ENCODE measurements at regions not wholly inside any gene's neighbourhood (a gene's known extent, or its start where the extent isn't known, plus 50 kb on each side); places are given as distances from the start of the nearest gene placed in this dataset.

DNA sequence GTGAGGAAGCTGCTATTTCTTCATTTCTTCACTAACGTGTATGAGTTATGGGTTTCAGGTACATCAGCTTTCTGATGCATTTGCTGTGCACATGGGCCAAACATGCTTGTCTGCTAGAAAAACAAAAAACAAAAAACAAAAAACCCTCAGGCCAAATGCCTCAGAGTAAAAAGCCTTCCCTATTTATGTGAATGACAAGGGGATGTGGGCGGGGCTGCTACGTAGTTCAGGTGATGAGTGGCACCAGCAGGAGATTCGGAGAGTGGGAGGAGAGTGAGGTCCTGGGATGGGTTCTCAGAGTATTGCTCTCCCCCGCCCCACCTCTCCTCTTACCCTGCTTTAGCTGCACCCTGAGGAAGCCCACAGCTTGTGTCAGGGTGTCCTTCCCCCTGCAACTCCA, 596.8 kb upstream of the JAG1 start:
- ATAC-seq = no peak
- intact Hi-C loops (cut with DNase I) = loop anchor here (5.0 to 10.0 kb wide), 13 partner anchors 63 to 806 kb away; partner anchors contain the start of gene JAG1 (in 6 of the 10)
- H3K9me3 ChIP-seq = no peaks in the 10 kb centered on the region
- peaks cover 0 to 32% (median 20%) of the 10 kb centered on the region in 12 donors for H3K4me1 ChIP-seq
- no peaks in the 10 kb centered on the region for H3K36me3 ChIP-seq
- H3K4me3 ChIP-seq = no peak overlapping the region
- 82 to 88% (median 87%) methylated on average over 5 of the region's 5 CpGs for WGBS, 4 donors
- no peak for DNase-seq
- no peaks in the 10 kb centered on the region for H3K27me3 ChIP-seq
- TF ChIP-seq POLR2A (IDR thresholded peaks at IDR 0.05) = no peak
- TF ChIP-seq, protein P1, sequence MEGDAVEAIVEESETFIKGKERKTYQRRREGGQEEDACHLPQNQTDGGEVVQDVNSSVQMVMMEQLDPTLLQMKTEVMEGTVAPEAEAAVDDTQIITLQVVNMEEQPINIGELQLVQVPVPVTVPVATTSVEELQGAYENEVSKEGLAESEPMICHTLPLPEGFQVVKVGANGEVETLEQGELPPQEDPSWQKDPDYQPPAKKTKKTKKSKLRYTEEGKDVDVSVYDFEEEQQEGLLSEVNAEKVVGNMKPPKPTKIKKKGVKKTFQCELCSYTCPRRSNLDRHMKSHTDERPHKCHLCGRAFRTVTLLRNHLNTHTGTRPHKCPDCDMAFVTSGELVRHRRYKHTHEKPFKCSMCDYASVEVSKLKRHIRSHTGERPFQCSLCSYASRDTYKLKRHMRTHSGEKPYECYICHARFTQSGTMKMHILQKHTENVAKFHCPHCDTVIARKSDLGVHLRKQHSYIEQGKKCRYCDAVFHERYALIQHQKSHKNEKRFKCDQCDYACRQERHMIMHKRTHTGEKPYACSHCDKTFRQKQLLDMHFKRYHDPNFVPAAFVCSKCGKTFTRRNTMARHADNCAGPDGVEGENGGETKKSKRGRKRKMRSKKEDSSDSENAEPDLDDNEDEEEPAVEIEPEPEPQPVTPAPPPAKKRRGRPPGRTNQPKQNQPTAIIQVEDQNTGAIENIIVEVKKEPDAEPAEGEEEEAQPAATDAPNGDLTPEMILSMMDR (IDR thresholded peaks at IDR 0.05) = no peak
- H3K27ac ChIP-seq = no peak overlapping the region

- Histone ChIP-seq H3K4me3 (no peak overlapping the region), H3K9me3 (no peaks in the 10 kb centered on the region), H3K4me1 (peaks cover 0 to 32% (median 20%) of the 10 kb centered on the region in 12 donors), H3K27me3 (no peaks in the 10 kb centered on the region), H3K27ac (no peak overlapping the region), H3K36me3 (no peaks in the 10 kb centered on the region)
- 70 to 86% (median 81%) methylated on average over 6 of the region's 6 CpGs for WGBS, 4 donors
- intact Hi-C loops (cut with DNase I) = loop anchor here (5.0 to 10.0 kb wide), 13 partner anchors 64 to 807 kb away; partner anchors contain the start of gene JAG1 (in 6 of the 10)
- TF ChIP-seq, protein P1 (IDR thresholded peaks at IDR 0.05) = no peak
- no peak for TF ChIP-seq POLR2A (IDR thresholded peaks at IDR 0.05)
- DNase-seq (peak in 1 of 5 donors; percentile 21), ATAC-seq (no peak)
Measured at GRCh38 chr20:11271319-11271718, 597.5 kb upstream of the JAG1 start.

DNA sequence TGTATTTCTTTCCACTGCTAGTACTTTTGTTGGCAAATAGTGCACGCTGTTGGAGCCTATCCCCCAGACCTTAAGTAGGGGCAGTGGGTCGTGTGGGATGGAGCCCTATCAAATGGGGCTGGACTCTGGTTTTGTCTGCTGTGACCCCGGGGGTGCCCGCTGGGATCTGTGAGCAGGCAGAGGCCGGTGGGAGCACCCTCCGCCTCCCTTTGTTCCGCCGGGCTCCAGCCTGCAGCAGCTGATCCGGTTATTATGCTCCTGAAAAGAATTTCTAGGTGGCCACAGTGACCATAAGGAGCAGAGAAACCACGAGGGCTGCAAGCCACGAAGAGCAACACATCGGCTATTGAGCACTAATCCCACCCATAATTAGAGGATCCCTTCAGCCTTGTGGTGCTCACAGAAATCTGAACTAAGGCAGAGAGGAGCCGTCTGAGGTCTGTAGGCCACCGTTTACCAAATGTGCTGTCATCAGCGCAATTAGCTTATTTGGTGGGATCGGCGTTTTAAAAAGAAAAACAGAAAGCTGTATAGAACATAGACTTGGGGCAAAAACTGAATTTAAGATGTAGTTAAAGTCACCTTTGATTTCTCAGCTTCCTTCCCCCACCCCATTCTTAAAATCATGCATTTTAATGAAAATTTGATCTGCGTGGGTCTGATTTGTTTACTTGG, 598.3 kb upstream of the JAG1 start:
- ATAC-seq (no peak), DNase-seq (no peak)
- 90 to 94% (median 91%) methylated on average over 18 of the region's 18 CpGs for WGBS, 4 donors
- Histone ChIP-seq H3K27ac (no peak overlapping the region), H3K27me3 (no peaks in the 10 kb centered on the region), H3K36me3 (no peaks in the 10 kb centered on the region), H3K9me3 (no peaks in the 10 kb centered on the region), H3K4me3 (no peak overlapping the region), H3K4me1 (peaks cover 0 to 26% (median 14%) of the 10 kb centered on the region in 12 donors)
- intact Hi-C loops (cut with DNase I) = loop anchor here (2.0 to 10.0 kb wide), 14 partner anchors 65 to 807 kb away; partner anchors contain the start of gene JAG1 (in 6 of the 10)
- TF ChIP-seq, protein P1 (IDR thresholded peaks at IDR 0.05) = no peak
- TF ChIP-seq POLR2A (IDR thresholded peaks at IDR 0.05) = no peak

GRCh38 chr20:11274141-11274594, 600.4 kb upstream of the JAG1 start:
- TF ChIP-seq POLR2A (IDR thresholded peaks at IDR 0.05) = no peak
- TF ChIP-seq, protein P1 (IDR thresholded peaks at IDR 0.05) = peak; percentile 40 to 84 (median 72)
- Histone ChIP-seq H3K36me3 (no peaks in the 10 kb centered on the region), H3K4me3 (no peak overlapping the region), H3K27me3 (no peaks in the 10 kb centered on the region), H3K9me3 (no peaks in the 10 kb centered on the region), H3K27ac (no peak overlapping the region), H3K4me1 (peaks cover 0 to 10% (median 2%) of the 10 kb centered on the region in 12 donors)
- ATAC-seq (peak; percentile 61 to 91 (median 90)), DNase-seq (peak in 3 of 5 donors; percentile 35 to 44 (median 35))
- 9 to 14% (median 9%) methylated on average over 6 of the region's 6 CpGs for WGBS, 4 donors
- intact Hi-C loops (cut with DNase I) = loop anchor here (1.0 to 10.0 kb wide), 17 partner anchors 67 to 809 kb away; partner anchors contain the start of gene JAG1 (in 6 of the 10)
